Stomach (tissue), 8 donors: ENCODE measurements at regions not wholly inside any gene's neighbourhood (a gene's known extent, or its start where the extent isn't known, plus 50 kb on each side); places are given as distances from the start of the nearest gene placed in this dataset.

Experiments
- DNase-seq, 2 donors: peaks; one replicate each; pipeline versions ENCODE4 v3.0.0 to v3.0.0-alpha.2; 2013 to 2019
- H3K27ac ChIP-seq, 5 donors: fragments of 200-600 bp in 4 of 5; sonication (generic) in 4 of 5; one replicate each; pipeline ENCODE4 v1.5.1; 2013 to 2019; ENCODE audit warnings: mild to moderate bottlenecking in 1 of 5, moderate library complexity in 1 of 5
- H3K27me3 ChIP-seq, 3 donors: fragments of 200-600 bp; sonication (generic); one replicate each; pipeline ENCODE4 v1.5.1; 2017 to 2019; ENCODE audit warnings: mixed run types in 1 of 3
- H3K36me3 ChIP-seq, 4 donors: fragments of 200-600 bp; sonication (generic); 1 replicate in 3 of 4; 2 replicates in 1 of 4; pipeline ENCODE4 v1.5.1; 2016 to 2019
- H3K4me1 ChIP-seq, 4 donors: fragments of 200-600 bp; sonication (generic); one replicate each; pipeline ENCODE4 v1.5.1; 2016 to 2019
- H3K4me3 ChIP-seq, 4 donors: fragments of 200-600 bp; sonication (generic) in 3 of 4; one replicate each; pipeline ENCODE4 v1.5.1; 2016 to 2019; ENCODE audit warnings: mild to moderate bottlenecking in 1 of 4
- H3K9me3 ChIP-seq, 4 donors: fragments of 200-600 bp; sonication (generic); one replicate each; pipeline ENCODE4 v1.5.1; 2016 to 2019
- CTCF ChIP-seq, 7 experiments: fragments of 450-650 bp in 4 of 7; fragments of 200-600 bp in 3 of 7; sonication (generic) in 3 of 7; IDR thresholded peaks; one replicate each; pipeline ENCODE4 v1.5.1; 2016 to 2019; ENCODE audit warnings: antibody characterized with exemption in 7 of 7, control low read depth in 2 of 7, mild to moderate bottlenecking in 1 of 7
- EP300 ChIP-seq: sonication (generic); formaldehyde crosslinking; IDR thresholded peaks from one replicate; pipeline ENCODE4 v1.6.1; 2017; ENCODE audit warnings: antibody characterized with exemption
- POLR2A ChIP-seq, 4 donors: fragments of 450-650 bp; IDR thresholded peaks; one replicate each; pipeline ENCODE4 v1.6.1; 2016; ENCODE audit warnings: antibody characterized with exemption in 4 of 4, control low read depth in 2 of 4, mild to moderate bottlenecking in 1 of 4, moderate library complexity in 1 of 4
- POLR2AphosphoS5 ChIP-seq, 3 donors: sonication (generic); formaldehyde crosslinking; IDR thresholded peaks; one replicate each; pipeline ENCODE4 v1.6.1; 2016; ENCODE audit warnings: antibody characterized with exemption in 3 of 3
- WGBS, 5 donors: extraction: QIAGEN DNeasy Blood & Tissue Kit in 3 of 5; methylation state at CpG; one replicate each; pipeline versions ENCODE4 v1.1.5 to v1.1.7; 2013 to 2018; 5-methylcytosine and 5-hydroxymethylcytosine counted together
- intact Hi-C: fragments of 100-400 bp; cut with DNase I; formaldehyde crosslinking; loops from one replicate; pipeline ENCODE4 v1.15.1; 2023; ENCODE audit warnings: low total_unique reads
- donor health status: healthy with polysubstance abuse.
- donor health status: Bipolar disorder and iron deficiency.
- donor health status: healthy.

DNA sequence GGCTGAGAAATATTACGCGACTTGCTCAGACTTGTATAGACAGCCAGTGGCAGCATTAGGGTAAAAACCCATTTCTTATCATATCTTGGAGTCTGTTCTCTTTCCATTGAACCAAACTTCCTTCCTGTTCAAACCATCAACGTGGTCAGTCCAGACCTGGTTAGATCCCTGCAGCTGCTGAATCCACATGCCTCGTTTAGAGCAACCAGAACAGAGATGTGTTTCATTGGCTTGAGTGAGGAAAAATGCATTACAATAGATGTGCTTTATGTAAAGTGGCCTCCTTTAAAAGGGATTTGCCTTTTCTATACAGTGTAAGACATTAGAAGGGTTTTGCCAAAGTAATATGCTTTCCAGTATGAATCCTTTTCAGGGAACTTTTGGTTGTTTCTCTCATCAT, 232.4 kb downstream of the MEIS1 start:
- Histone ChIP-seq H3K27me3 (no peaks in the 10 kb centered on the region), H3K4me1 (no peaks in the 10 kb centered on the region), H3K27ac (no peak overlapping the region), H3K4me3 (no peak overlapping the region), H3K9me3 (no peaks in the 10 kb centered on the region), H3K36me3 (no peaks in the 10 kb centered on the region)
- TF ChIP-seq POLR2A (IDR thresholded peaks at IDR 0.05) (no peak), EP300 (no peak), POLR2AphosphoS5 (IDR thresholded peaks at IDR 0.05) (no peak), CTCF (IDR thresholded peaks at IDR 0.05) (no peak)
- intact Hi-C loops, result no loop called here
- no peak for DNase-seq
- 53 to 66% (median 61%) methylated on average over 4 of the region's 4 CpGs for WGBS, 5 donors

GRCh38 chr2:66673286-66673685, 238.4 kb downstream of the MEIS1 start:
- H3K36me3 ChIP-seq, result no peaks in the 10 kb centered on the region
- H3K4me1 ChIP-seq, result no peaks in the 10 kb centered on the region
- H3K9me3 ChIP-seq, result no peaks in the 10 kb centered on the region
- TF ChIP-seq EP300 (no peak), POLR2A (IDR thresholded peaks at IDR 0.05) (no peak), POLR2AphosphoS5 (IDR thresholded peaks at IDR 0.05) (no peak), CTCF (IDR thresholded peaks at IDR 0.05) (no peak)
- DNase-seq, result no peak
- intact Hi-C loops, result no loop called here
- no peak overlapping the region for H3K27ac ChIP-seq
- no peaks in the 10 kb centered on the region for H3K27me3 ChIP-seq
- H3K4me3 ChIP-seq, result no peak overlapping the region
- WGBS, 5 donors, result 68 to 87% (median 76%) methylated on average over 2 of the region's 2 CpGs

GRCh38 chr2:66674087-66674486, 239.2 kb downstream of the MEIS1 start:
- no peak for DNase-seq
- Histone ChIP-seq H3K9me3 (no peaks in the 10 kb centered on the region), H3K4me3 (no peak overlapping the region), H3K27ac (no peak overlapping the region), H3K27me3 (no peaks in the 10 kb centered on the region), H3K36me3 (no peaks in the 10 kb centered on the region), H3K4me1 (peaks cover 0 to under 1% (median 0%) of the 10 kb centered on the region in 4 donors)
- WGBS, 5 donors, result 85 to 96% (median 89%) methylated on average over 1 of the region's 1 CpG
- no peak for TF ChIP-seq POLR2A (IDR thresholded peaks at IDR 0.05)
- no peak for TF ChIP-seq EP300
- TF ChIP-seq POLR2AphosphoS5 (IDR thresholded peaks at IDR 0.05), result no peak
- no peak for TF ChIP-seq CTCF (IDR thresholded peaks at IDR 0.05)
- intact Hi-C loops, result no loop called here

- DNase-seq, result no peak
- Histone ChIP-seq H3K36me3 (no peaks in the 10 kb centered on the region), H3K4me3 (no peak overlapping the region), H3K27ac (no peak overlapping the region), H3K27me3 (no peaks in the 10 kb centered on the region), H3K4me1 (peaks cover 0 to 5% (median 0%) of the 10 kb centered on the region in 4 donors), H3K9me3 (no peaks in the 10 kb centered on the region)
- WGBS, 5 donors, result 76 to 92% (median 82%) methylated on average over 1 of the region's 1 CpG
- TF ChIP-seq POLR2A (IDR thresholded peaks at IDR 0.05) (no peak), CTCF (IDR thresholded peaks at IDR 0.05) (no peak), EP300 (no peak), POLR2AphosphoS5 (IDR thresholded peaks at IDR 0.05) (no peak)
- intact Hi-C loops, result no loop called here
Observed at GRCh38 chr2:66675591-66675990, 240.7 kb downstream of the MEIS1 start.
